SK-N-SH treated with all-trans-retinoic acid at 6 μM for 48 hours (cell line): ENCODE measurements at regions not wholly inside any gene's neighbourhood (a gene's known extent, or its start where the extent isn't known, plus 50 kb on each side); places are given as distances from the start of the nearest gene placed in this dataset.

ENCODE experiments used
- ATAC-seq: fragments of 200-7000 bp; cut with Tn5 transposase; 3 replicates; pipeline ENCODE4 v1.9.1; 2020; ENCODE audit warnings: mild to moderate bottlenecking, moderate library complexity
- ARNTL ChIP-seq: fragments of 450-650 bp; formaldehyde crosslinking; IDR thresholded peaks from 2 replicates; pipeline ENCODE4 v1.5.0; 2020; ENCODE audit warnings: low read depth, mild to moderate bottlenecking, moderate library complexity, borderline replicate concordance
- BACH2 ChIP-seq: fragments of 250-450 bp; sonication (Bioruptor Pico); IDR thresholded peaks from 2 replicates; pipeline ENCODE4 v1.9.0; 2021; ENCODE audit warnings: mild to moderate bottlenecking, borderline replicate concordance
- CSDC2 ChIP-seq: fragments of 250-450 bp; sonication (Bioruptor Pico); IDR thresholded peaks from 2 replicates; pipeline ENCODE4 v1.5.0; 2020; ENCODE audit warnings: mild to moderate bottlenecking, moderate library complexity
- ESRRG ChIP-seq: fragments of 250-450 bp; sonication (Bioruptor Pico); IDR thresholded peaks from 2 replicates; pipeline ENCODE4 v1.6.1; 2021; ENCODE audit warnings: mild to moderate bottlenecking
- GLIS3 ChIP-seq: fragments of 250-450 bp; sonication (Bioruptor Pico); IDR thresholded peaks from 2 replicates; pipeline ENCODE4 v1.5.0; 2020; ENCODE audit warnings: mild to moderate bottlenecking, moderate library complexity
- ISL1 ChIP-seq: fragments of 250-450 bp; sonication (Bioruptor Pico); IDR thresholded peaks from 2 replicates; pipeline ENCODE4 v2.1.2; 2022; ENCODE audit warnings: mild to moderate bottlenecking, moderate library complexity
- OSR1 ChIP-seq: fragments of 250-450 bp; sonication (Bioruptor Pico); IDR thresholded peaks from 2 replicates; pipeline ENCODE4 v1.8.0; 2022; ENCODE audit warnings: moderate library complexity, mild to moderate bottlenecking, inconsistent platforms
- PPARA ChIP-seq: fragments of 250-450 bp; sonication (Bioruptor Pico); IDR thresholded peaks from 2 replicates; pipeline ENCODE4 v1.5.0; 2020; ENCODE audit warnings: mild to moderate bottlenecking, borderline replicate concordance
- SNAI2 ChIP-seq: fragments of 250-450 bp; sonication (Bioruptor Pico); IDR thresholded peaks from 2 replicates; pipeline ENCODE4 v1.5.0; 2020; ENCODE audit warnings: mild to moderate bottlenecking, moderate library complexity
- TCF4 ChIP-seq: fragments of 250-450 bp; sonication (Bioruptor Pico); IDR thresholded peaks from 2 replicates; pipeline ENCODE4 v1.8.0; 2021; ENCODE audit warnings: mild to moderate bottlenecking, moderate library complexity, borderline replicate concordance
- TOX ChIP-seq: fragments of 250-450 bp; sonication (Bioruptor Pico); IDR thresholded peaks from 2 replicates; pipeline ENCODE4 v1.8.0; 2021; ENCODE audit warnings: mild to moderate bottlenecking, moderate library complexity, borderline replicate concordance
- ZC3H10 ChIP-seq: fragments of 250-450 bp; sonication (Bioruptor Pico); IDR thresholded peaks from 2 replicates; pipeline ENCODE4 v1.5.1; 2021; ENCODE audit warnings: mild to moderate bottlenecking, moderate library complexity
- ZFP3 ChIP-seq: fragments of 250-450 bp; sonication (Bioruptor Pico); IDR thresholded peaks from 2 replicates; pipeline ENCODE4 v1.5.0; 2020; ENCODE audit warnings: mild to moderate bottlenecking, moderate library complexity
- ZFP30 ChIP-seq: fragments of 450-650 bp; formaldehyde crosslinking; IDR thresholded peaks from 2 replicates; pipeline ENCODE4 v1.5.0; 2022; ENCODE audit warnings: mild to moderate bottlenecking, moderate library complexity
- ZNF565 ChIP-seq: fragments of 450-650 bp; formaldehyde crosslinking; conservative IDR thresholded peaks from 2 replicates; pipeline ENCODE4 v1.5.0; 2020; ENCODE audit warnings: low read depth, mild to moderate bottlenecking, moderate library complexity
- ZNF70 ChIP-seq: fragments of 450-650 bp; formaldehyde crosslinking; IDR thresholded peaks from 2 replicates; pipeline ENCODE4 v1.5.0; 2020; ENCODE audit warnings: mild to moderate bottlenecking, moderate library complexity
- ZNF8 ChIP-seq: fragments of 450-650 bp; formaldehyde crosslinking; IDR thresholded peaks from 2 replicates; pipeline ENCODE4 v1.5.0; 2020; ENCODE audit warnings: mild to moderate bottlenecking, moderate library complexity
- TF ChIP-seq, protein P1 (sequence below): fragments of 250-450 bp; sonication (Bioruptor Pico); IDR thresholded peaks from 2 replicates; pipeline ENCODE4 v1.8.0; 2021; ENCODE audit warnings: low read depth, mild to moderate bottlenecking, moderate library complexity, borderline replicate concordance
- TF ChIP-seq, protein P2 (sequence below): fragments of 250-450 bp; sonication (Bioruptor Pico); IDR thresholded peaks from 2 replicates; pipeline ENCODE4 v1.5.1; 2021; ENCODE audit warnings: mild to moderate bottlenecking, moderate library complexity
- TF ChIP-seq, protein P3 (sequence below): fragments of 250-450 bp; sonication (Bioruptor Pico); IDR thresholded peaks from 2 replicates; pipeline ENCODE4 v1.5.1; 2020; ENCODE audit warnings: low read depth, mild to moderate bottlenecking, moderate library complexity

DNA sequence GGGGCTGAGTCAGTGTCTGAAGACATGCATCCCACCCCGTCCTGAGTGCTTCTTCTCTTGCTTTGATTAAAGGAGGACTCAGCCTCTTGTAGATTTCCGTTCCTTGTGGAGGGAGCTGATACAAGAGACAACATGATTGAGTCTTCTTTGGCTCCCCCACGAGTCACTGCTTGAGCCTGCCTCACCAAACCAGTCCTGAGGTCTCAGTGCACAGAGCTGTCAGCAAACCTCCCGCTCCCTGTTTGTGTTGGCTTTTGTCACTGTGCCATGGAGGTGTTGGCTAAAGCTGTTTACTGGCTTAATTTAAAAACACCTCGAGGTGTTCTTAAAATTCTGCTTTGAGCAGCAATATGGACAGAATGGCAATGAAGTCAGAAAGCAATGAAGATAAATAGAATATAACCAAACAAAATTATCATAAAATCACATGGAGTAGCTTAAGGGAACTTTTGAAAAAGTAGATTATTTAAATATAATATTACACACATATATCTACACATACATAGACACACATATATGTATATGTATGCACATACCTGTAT, 234.1 kb upstream of the ANKRD55 start:
- no peak for TF ChIP-seq ARNTL (CRISPR knock-in tag)
- no peak for TF ChIP-seq ZFP3
- TF ChIP-seq, protein P1, sequence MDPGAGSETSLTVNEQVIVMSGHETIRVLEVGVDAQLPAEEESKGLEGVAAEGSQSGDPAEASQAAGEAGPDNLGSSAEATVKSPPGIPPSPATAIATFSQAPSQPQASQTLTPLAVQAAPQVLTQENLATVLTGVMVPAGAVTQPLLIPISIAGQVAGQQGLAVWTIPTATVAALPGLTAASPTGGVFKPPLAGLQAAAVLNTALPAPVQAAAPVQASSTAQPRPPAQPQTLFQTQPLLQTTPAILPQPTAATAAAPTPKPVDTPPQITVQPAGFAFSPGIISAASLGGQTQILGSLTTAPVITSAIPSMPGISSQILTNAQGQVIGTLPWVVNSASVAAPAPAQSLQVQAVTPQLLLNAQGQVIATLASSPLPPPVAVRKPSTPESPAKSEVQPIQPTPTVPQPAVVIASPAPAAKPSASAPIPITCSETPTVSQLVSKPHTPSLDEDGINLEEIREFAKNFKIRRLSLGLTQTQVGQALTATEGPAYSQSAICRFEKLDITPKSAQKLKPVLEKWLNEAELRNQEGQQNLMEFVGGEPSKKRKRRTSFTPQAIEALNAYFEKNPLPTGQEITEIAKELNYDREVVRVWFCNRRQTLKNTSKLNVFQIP (CRISPR knock-in tag): no peak
- ATAC-seq: no peak

DNA sequence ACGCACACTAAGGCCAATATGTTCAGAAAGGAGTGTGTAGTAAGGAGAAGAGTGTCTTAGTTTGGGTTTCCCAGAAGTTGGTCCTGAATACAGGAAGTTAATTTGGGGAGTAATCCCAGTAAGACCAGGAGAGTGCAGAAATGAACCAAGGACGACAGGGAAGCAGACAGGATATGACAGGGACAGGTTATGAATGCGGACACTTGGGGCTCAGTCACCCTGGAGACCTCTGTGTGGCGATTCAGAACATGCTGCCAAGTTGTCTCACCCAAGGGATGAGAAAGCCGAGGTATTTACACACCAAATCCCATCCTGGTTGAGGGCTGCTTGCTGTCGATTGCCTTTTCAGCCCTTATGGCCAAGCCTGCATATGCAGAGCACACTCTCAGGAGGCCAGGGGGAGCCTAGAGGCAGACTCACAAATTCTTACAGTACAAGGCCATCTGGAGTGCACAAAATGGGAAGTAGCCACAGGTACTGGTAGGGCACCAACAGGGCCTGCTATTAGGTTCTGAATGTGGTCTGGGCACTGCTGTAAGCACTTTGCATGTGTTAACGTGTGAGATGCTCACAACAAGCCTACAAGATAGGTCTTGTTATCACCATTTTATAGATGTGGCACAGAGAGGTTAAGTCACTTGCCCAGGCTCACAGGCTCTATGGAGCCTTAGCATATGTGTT, 233.1 kb upstream of the ANKRD55 start:
- ATAC-seq: no peak
- TF ChIP-seq ESRRG (CRISPR knock-in tag) (no peak), ZNF70 (CRISPR knock-in tag) (no peak)

DNA sequence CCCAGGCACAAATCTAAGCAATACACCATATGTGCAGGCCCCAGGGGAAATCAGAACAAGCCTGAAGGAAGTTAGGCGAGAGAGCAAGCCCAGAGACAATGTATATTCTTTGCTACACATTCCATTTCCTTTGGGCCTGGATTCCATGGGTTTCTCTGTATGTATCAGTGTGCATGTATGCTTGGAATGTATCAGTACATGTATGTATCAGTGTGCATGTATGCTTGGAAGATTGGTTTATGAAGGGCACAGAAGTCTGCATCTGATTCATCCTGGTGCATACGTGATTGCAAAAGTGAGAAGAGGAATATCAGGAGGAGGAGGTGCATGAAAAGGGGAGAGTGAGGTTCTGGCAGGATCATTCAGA, 232.6 kb upstream of the ANKRD55 start:
- no peak for ATAC-seq
- TF ChIP-seq, protein P2, sequence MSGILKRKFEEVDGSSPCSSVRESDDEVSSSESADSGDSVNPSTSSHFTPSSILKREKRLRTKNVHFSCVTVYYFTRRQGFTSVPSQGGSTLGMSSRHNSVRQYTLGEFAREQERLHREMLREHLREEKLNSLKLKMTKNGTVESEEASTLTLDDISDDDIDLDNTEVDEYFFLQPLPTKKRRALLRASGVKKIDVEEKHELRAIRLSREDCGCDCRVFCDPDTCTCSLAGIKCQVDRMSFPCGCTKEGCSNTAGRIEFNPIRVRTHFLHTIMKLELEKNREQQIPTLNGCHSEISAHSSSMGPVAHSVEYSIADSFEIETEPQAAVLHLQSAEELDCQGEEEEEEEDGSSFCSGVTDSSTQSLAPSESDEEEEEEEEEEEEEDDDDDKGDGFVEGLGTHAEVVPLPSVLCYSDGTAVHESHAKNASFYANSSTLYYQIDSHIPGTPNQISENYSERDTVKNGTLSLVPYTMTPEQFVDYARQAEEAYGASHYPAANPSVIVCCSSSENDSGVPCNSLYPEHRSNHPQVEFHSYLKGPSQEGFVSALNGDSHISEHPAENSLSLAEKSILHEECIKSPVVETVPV (CRISPR knock-in tag): no peak
- TF ChIP-seq PPARA (CRISPR knock-in tag) (no peak), TOX (CRISPR knock-in tag) (no peak), SNAI2 (no peak), TCF4 (CRISPR knock-in tag) (no peak), ZNF8 (CRISPR knock-in tag) (no peak), ZFP3 (no peak), GLIS3 (no peak), ISL1 (CRISPR knock-in tag) (no peak)
- TF ChIP-seq, protein P1 (CRISPR knock-in tag): no peak

DNA sequence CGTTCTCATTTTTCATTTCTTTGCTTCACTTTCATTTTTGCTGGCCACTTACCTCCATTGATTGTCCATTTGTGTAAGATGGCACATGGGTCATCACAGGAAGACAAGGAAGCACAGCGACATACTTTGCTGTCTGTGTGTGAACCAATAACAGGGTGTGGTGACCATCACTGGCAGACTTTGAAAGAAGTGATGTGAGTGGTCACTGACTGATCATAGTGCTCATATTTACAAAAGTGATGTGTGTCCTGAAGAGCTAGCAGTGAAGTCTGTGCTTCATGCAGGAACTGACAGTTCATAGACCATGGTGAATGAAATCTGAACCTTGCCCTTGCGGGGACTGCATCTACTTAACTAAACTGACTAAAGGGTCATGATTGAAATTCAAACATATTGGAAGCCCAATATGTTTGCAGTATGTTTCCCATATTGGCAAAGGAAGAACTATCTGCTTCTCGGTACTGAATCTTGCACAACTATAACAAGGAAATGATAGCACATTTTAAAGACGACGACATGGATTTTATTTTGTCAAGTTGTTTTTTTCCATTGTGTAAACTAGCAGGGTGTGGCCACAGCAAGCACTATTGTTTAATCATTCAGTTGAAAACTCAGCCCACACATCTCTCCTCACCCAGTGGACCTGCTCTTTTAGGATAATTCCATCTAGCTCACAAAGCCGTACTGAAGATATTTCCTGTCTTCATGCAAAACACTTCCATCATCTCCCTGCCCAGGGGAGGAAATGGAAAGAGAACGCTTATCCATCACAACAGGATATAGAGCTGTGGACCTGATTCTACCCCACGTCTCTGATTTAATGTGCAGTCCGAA, 232.0 kb upstream of the ANKRD55 start:
- TF ChIP-seq ZNF565 (no peak), ZC3H10 (CRISPR knock-in tag) (no peak), ZNF8 (CRISPR knock-in tag) (no peak), ARNTL (CRISPR knock-in tag) (no peak), SNAI2 (no peak), TOX (CRISPR knock-in tag) (no peak), ZNF70 (CRISPR knock-in tag) (no peak), BACH2 (CRISPR knock-in tag) (no peak), OSR1 (CRISPR knock-in tag) (no peak)
- TF ChIP-seq, protein P3, sequence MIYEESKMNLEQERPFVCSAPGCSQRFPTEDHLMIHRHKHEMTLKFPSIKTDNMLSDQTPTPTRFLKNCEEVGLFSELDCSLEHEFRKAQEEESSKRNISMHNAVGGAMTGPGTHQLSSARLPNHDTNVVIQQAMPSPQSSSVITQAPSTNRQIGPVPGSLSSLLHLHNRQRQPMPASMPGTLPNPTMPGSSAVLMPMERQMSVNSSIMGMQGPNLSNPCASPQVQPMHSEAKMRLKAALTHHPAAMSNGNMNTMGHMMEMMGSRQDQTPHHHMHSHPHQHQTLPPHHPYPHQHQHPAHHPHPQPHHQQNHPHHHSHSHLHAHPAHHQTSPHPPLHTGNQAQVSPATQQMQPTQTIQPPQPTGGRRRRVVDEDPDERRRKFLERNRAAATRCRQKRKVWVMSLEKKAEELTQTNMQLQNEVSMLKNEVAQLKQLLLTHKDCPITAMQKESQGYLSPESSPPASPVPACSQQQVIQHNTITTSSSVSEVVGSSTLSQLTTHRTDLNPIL (CRISPR knock-in tag): no peak
- no peak for ATAC-seq

DNA sequence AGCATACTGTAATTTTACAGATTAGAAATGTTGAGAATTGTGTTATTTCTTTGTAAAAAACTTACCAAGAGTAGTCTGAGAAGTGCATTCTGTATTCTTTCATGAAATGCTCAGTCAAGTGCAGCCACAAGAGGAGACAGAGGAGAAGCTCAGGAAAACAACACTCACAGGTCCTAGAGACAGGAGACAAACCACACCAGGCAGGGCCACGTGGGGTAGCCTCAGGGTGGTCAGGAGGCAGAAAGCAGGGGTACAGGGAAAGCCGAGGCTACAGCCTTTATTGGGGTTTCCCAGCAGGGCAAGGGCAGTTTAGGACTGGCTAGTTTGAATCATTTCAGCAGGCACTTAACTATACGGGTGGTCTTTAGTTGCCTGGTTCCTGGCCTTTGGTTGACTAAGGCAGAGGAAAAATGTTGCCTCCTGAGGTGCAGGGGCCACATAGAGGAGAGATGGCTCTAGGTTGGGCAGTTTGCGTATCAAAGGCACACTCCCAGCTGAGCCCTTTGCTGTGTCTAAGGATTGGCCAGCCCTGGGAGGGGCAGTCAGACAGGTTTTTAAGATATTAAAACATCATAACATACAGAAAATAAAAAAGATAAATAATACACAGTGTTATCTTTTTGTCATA, 230.9 kb upstream of the ANKRD55 start:
- no peak for ATAC-seq
- TF ChIP-seq ISL1 (CRISPR knock-in tag) (no peak), OSR1 (CRISPR knock-in tag) (no peak), PPARA (CRISPR knock-in tag) (no peak), ZFP30 (no peak), ARNTL (CRISPR knock-in tag) (no peak), CSDC2 (CRISPR knock-in tag) (no peak), SNAI2 (no peak), ZFP3 (no peak)
- TF ChIP-seq, protein P3 (CRISPR knock-in tag): no peak
